ENCODE measurements at regions not wholly inside any gene's neighbourhood (a gene's known extent, or its start where the extent isn't known, plus 50 kb on each side); places are given as distances from the start of the nearest gene placed in this dataset.

GRCh38 chr7:68679459-68680234 lies 918.6 kb upstream of the AUTS2 start:
- Histone ChIP-seq H3K36me3 (ENCODE audit: control insufficient read depth, insufficient read depth, low read length) (no peaks in the 10 kb centered on the region), H3K27me3 (replicated peaks; ENCODE audit: control insufficient read depth, insufficient read depth, low read length) (no peaks in the 10 kb centered on the region), H3K4me3 (replicated peaks; ENCODE audit: low read depth, low read length) (no peak overlapping the region)
- no peak for DNase-seq (ENCODE audit: extremely low read depth, insufficient read length)
- TF ChIP-seq, protein P1, sequence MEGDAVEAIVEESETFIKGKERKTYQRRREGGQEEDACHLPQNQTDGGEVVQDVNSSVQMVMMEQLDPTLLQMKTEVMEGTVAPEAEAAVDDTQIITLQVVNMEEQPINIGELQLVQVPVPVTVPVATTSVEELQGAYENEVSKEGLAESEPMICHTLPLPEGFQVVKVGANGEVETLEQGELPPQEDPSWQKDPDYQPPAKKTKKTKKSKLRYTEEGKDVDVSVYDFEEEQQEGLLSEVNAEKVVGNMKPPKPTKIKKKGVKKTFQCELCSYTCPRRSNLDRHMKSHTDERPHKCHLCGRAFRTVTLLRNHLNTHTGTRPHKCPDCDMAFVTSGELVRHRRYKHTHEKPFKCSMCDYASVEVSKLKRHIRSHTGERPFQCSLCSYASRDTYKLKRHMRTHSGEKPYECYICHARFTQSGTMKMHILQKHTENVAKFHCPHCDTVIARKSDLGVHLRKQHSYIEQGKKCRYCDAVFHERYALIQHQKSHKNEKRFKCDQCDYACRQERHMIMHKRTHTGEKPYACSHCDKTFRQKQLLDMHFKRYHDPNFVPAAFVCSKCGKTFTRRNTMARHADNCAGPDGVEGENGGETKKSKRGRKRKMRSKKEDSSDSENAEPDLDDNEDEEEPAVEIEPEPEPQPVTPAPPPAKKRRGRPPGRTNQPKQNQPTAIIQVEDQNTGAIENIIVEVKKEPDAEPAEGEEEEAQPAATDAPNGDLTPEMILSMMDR (IDR thresholded peaks at IDR 0.05; ENCODE audit: insufficient read depth, low read length, poor library complexity, severe bottlenecking), result no peak

DNA sequence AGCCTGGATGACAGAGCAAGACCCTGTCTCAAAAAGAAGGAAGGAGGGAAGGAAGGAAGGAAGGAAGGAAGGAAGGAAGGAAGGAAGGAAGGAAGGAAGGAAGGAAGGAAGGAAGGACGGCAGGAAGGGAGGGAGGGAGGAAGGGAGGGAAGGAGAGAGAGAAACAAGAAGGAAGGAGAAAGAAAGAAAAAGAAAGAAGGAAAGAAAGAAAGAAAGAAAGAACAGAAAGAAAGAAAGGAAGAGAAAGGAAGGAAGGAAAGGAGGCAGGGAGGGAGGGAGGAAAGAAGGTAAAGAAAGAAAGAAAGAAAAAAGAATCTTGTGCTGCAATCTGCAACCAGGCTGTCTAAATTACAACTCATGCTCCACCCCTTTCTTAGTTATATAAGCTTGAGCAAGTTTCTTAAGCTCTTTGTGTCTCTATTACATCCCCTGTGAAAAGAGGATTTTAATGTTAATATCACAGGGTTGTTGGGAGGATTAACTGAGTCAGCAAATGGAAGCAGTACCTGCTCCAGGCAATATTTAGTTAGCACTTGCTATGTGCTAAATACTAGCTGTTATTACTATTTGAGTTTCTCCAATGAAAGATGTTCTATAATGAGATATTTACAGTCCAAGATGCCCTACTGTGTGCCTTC lies 917.9 kb upstream of the AUTS2 start:
- H3K27me3 ChIP-seq (replicated peaks; ENCODE audit: control insufficient read depth, insufficient read depth, low read length), result no peaks in the 10 kb centered on the region
- DNase-seq (ENCODE audit: extremely low read depth, insufficient read length), result no peak
- TF ChIP-seq, protein P1 (IDR thresholded peaks at IDR 0.05; ENCODE audit: insufficient read depth, low read length, poor library complexity, severe bottlenecking), result no peak
- no peaks in the 10 kb centered on the region for H3K36me3 ChIP-seq (ENCODE audit: control insufficient read depth, insufficient read depth, low read length)
- H3K4me3 ChIP-seq (replicated peaks; ENCODE audit: low read depth, low read length), result no peak overlapping the region

- Histone ChIP-seq H3K27me3 (replicated peaks; ENCODE audit: control insufficient read depth, insufficient read depth, low read length) (no peaks in the 10 kb centered on the region), H3K4me3 (replicated peaks; ENCODE audit: low read depth, low read length) (no peak overlapping the region), H3K36me3 (ENCODE audit: control insufficient read depth, insufficient read depth, low read length) (no peaks in the 10 kb centered on the region)
- TF ChIP-seq, protein P1 (IDR thresholded peaks at IDR 0.05; ENCODE audit: insufficient read depth, low read length, poor library complexity, severe bottlenecking), result no peak
- no peak for DNase-seq (ENCODE audit: extremely low read depth, insufficient read length)
Measured at GRCh38 chr7:68682910-68683309, 915.4 kb upstream of the AUTS2 start.

DNA sequence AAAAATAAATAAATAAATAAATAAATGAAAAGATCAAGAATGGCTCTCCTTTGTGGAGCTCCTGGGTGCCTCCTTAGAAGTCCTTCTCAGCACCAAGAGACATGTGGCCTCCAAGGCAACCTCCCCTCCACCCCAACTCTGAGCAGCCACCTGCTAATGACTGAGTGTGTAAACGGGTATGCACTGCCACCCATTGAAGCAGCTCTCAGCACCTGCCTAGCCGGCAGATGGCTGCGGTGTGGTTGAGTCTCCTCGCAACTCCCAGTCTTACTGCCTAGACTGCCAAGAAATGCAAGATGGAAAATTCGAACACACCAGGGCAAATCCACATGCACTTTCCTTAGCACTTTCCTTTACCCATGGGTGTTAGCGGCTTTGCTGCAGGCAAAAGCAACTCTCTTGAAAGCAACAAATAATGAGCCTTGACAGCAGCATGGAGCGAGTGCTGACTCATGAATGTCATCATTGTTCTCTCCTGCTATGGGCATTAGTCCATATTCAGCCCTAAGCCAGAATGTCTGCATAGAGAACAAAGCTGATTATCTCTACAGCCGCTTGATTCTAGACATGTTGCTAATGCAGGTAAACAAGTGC lies 913.9 kb upstream of the AUTS2 start:
- no peaks in the 10 kb centered on the region for H3K27me3 ChIP-seq (replicated peaks; ENCODE audit: control insufficient read depth, insufficient read depth, low read length)
- no peak for DNase-seq (ENCODE audit: extremely low read depth, insufficient read length)
- no peaks in the 10 kb centered on the region for H3K36me3 ChIP-seq (ENCODE audit: control insufficient read depth, insufficient read depth, low read length)
- TF ChIP-seq, protein P1 (IDR thresholded peaks at IDR 0.05; ENCODE audit: insufficient read depth, low read length, poor library complexity, severe bottlenecking), result no peak
- no peak overlapping the region for H3K4me3 ChIP-seq (replicated peaks; ENCODE audit: low read depth, low read length)

DNA sequence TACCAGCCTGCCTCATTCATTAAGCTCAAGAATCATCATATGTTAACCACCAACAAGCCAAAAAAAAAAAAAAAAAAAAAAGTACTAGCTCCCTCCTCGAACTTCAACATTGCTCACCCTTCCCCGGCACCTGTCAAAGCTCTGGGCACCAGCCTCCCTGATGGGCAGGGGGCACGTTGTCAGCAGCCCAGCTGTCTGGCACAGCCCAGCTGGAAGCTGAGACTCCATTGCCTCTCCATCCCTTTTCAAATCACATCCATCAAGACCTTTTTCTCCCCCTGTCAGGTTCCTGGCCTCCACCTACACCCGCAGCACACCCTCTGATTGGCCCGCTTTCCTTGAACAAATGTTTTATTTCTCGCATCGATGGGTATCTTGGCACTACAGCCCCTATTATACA lies 913.3 kb upstream of the AUTS2 start:
- H3K36me3 ChIP-seq (ENCODE audit: control insufficient read depth, insufficient read depth, low read length), result no peaks in the 10 kb centered on the region
- H3K4me3 ChIP-seq (replicated peaks; ENCODE audit: low read depth, low read length), result no peak overlapping the region
- TF ChIP-seq, protein P1 (IDR thresholded peaks at IDR 0.05; ENCODE audit: insufficient read depth, low read length, poor library complexity, severe bottlenecking), result no peak
- no peak for DNase-seq (ENCODE audit: extremely low read depth, insufficient read length)
- no peaks in the 10 kb centered on the region for H3K27me3 ChIP-seq (replicated peaks; ENCODE audit: control insufficient read depth, insufficient read depth, low read length)

Measured in GM06990 (cell line).